SK-N-SH (cell line): ENCODE measurements at regions not wholly inside any gene's neighbourhood (a gene's known extent, or its start where the extent isn't known, plus 50 kb on each side); places are given as distances from the start of the nearest gene placed in this dataset.
A peak's percentile ranks its signal among the peaks of the same experiment; 100 is the strongest.

ENCODE experiments used
- CTCF ChIP-seq: fragments of 200-600 bp; sonication (generic); IDR thresholded peaks from 2 replicates; pipeline ENCODE4 v1.6.1; 2017; ENCODE audit warnings: antibody characterized with exemption, mild to moderate bottlenecking, moderate library complexity
- EZH2phosphoT487 ChIP-seq: fragments of 200-600 bp; sonication (generic); IDR thresholded peaks from 2 replicates; pipeline ENCODE4 v1.6.1; 2017; ENCODE audit warnings: low read depth, mixed run types, mild to moderate bottlenecking, antibody characterized with exemption, moderate library complexity, borderline replicate concordance
- GABPA ChIP-seq: IDR thresholded peaks from 2 replicates; pipeline ENCODE4 v1.4.0; 2012; ENCODE audit warnings: low read depth, mild to moderate bottlenecking
- JUND ChIP-seq: IDR thresholded peaks from 2 replicates; pipeline ENCODE4 v1.4.0; 2012
- POLR2AphosphoS5 ChIP-seq: IDR thresholded peaks from 2 replicates; pipeline ENCODE4 v1.6.1; 2012; ENCODE audit warnings: low read depth, low read length
- RCOR1 ChIP-seq: fragments of 150-350 bp; IDR thresholded peaks from 2 replicates; pipeline ENCODE4 v1.6.1; 2017; ENCODE audit warnings: antibody characterized with exemption, low read length
- SIN3A ChIP-seq: IDR thresholded peaks from 2 replicates; pipeline ENCODE4 v1.6.1; 2012; ENCODE audit warnings: low read depth, mild to moderate bottlenecking, low read length, moderate library complexity, borderline replicate concordance
- TAF1 ChIP-seq: IDR thresholded peaks from 2 replicates; pipeline ENCODE4 v1.6.1; 2012; ENCODE audit warnings: low read depth, mild to moderate bottlenecking, low read length, moderate library complexity, borderline replicate concordance
- TF ChIP-seq, protein P1 (sequence below): IDR thresholded peaks from 2 replicates; pipeline ENCODE4; 2012

GRCh38 chr5:143456952-143457547 is 53.6 kb upstream of the NR3C1 start:
- TF ChIP-seq CTCF (no peak), SIN3A (no peak), TAF1 (no peak), POLR2AphosphoS5 (no peak), JUND (no peak), GABPA (no peak), RCOR1 (no peak), EZH2phosphoT487 (no peak)
- TF ChIP-seq, protein P1, sequence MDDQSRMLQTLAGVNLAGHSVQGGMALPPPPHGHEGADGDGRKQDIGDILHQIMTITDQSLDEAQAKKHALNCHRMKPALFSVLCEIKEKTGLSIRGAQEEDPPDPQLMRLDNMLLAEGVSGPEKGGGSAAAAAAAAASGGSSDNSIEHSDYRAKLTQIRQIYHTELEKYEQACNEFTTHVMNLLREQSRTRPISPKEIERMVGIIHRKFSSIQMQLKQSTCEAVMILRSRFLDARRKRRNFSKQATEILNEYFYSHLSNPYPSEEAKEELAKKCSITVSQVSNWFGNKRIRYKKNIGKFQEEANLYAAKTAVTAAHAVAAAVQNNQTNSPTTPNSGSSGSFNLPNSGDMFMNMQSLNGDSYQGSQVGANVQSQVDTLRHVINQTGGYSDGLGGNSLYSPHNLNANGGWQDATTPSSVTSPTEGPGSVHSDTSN = peak; percentile 18; the same call in 1 of the 2 replicates
